ENCODE measurements at regions not wholly inside any gene's neighbourhood (a gene's known extent, or its start where the extent isn't known, plus 50 kb on each side); places are given as distances from the start of the nearest gene placed in this dataset.

- Histone ChIP-seq H3K79me1 (ENCODE audit: low read depth, low read length) (no peaks in the 10 kb centered on the region), H4K8ac (ENCODE audit: low read depth, low read length) (no peak overlapping the region), H2AK5ac (ENCODE audit: low read depth, low read length) (no peak overlapping the region), H3K4me3 (ENCODE audit: low read length in 2 of 2) (no peak overlapping the region), H3K27ac (replicated peaks; ENCODE audit: low read length) (no peak overlapping the region), H3K4me1 (ENCODE audit: control insufficient read depth in 2 of 2, insufficient read depth in 1 of 2, low read depth in 1 of 2, low read length in 2 of 2) (peaks cover 0 to 14% of the 10 kb centered on the region in 2 donors), H3K36me3 (replicated peaks in 1 of 2; ENCODE audit: control insufficient read depth in 2 of 2, insufficient read depth in 2 of 2, low read length in 2 of 2) (no peaks in the 10 kb centered on the region), H3K27me3 (ENCODE audit: control insufficient read depth in 3 of 3, insufficient read depth in 3 of 3, low read depth in 1 of 3, low read length in 3 of 3) (no peaks in the 10 kb centered on the region), H4K91ac (ENCODE audit: low read depth, low read length, poor library complexity) (no peak overlapping the region), H3K14ac (ENCODE audit: low read length) (no peak overlapping the region), H2BK12ac (ENCODE audit: low read length) (no peak overlapping the region), H2BK5ac (ENCODE audit: low read length) (no peak overlapping the region), H3K18ac (ENCODE audit: low read length) (no peak overlapping the region), H3K4me2 (ENCODE audit: insufficient read depth, low read length, poor library complexity, severe bottlenecking) (no peak overlapping the region), H3K4ac (ENCODE audit: low read length) (no peak overlapping the region), H3K9ac (ENCODE audit: low read depth, low read length, poor library complexity) (no peak overlapping the region), H3K9me3 (replicated peaks in 1 of 2; ENCODE audit: control insufficient read depth in 2 of 2, insufficient read depth in 1 of 2, low read depth in 1 of 2, low read length in 2 of 2) (peaks cover 0 to 4% of the 10 kb centered on the region in 2 donors), H2AFZ (ENCODE audit: low read length) (no peak overlapping the region), H2BK15ac (ENCODE audit: low read length) (no peak overlapping the region), H2BK120ac (ENCODE audit: low read depth, low read length) (no peak overlapping the region), H3K23ac (ENCODE audit: low read depth, low read length, poor library complexity) (no peak overlapping the region)
- DNase-seq (ENCODE audit: low spot score): no peak
- WGBS, 2 donors (ENCODE audit: extremely low coverage in 2 of 2, insufficient read length in 2 of 2, insufficient replicate concordance in 1 of 2): no CpG with 5 or more reads among the region's 2 CpGs
Measured at GRCh38 chr17:77359236-77359635, 218.5 kb downstream of the SEC14L1 start.

- H3K4me2 ChIP-seq (ENCODE audit: insufficient read depth, low read length, poor library complexity, severe bottlenecking): no peak overlapping the region
- H3K4me1 ChIP-seq (ENCODE audit: control insufficient read depth in 2 of 2, insufficient read depth in 1 of 2, low read depth in 1 of 2, low read length in 2 of 2): peaks cover 5 to 20% of the 10 kb centered on the region in 2 donors
- no peak overlapping the region for H3K9ac ChIP-seq (ENCODE audit: low read depth, low read length, poor library complexity)
- no peak overlapping the region for H2BK12ac ChIP-seq (ENCODE audit: low read length)
- no peak overlapping the region for H2BK5ac ChIP-seq (ENCODE audit: low read length)
- no peak for DNase-seq (ENCODE audit: low spot score)
- H3K36me3 ChIP-seq (replicated peaks in 1 of 2; ENCODE audit: control insufficient read depth in 2 of 2, insufficient read depth in 2 of 2, low read length in 2 of 2): no peaks in the 10 kb centered on the region
- H2AFZ ChIP-seq (ENCODE audit: low read length): no peak overlapping the region
- no CpG with 5 or more reads among the region's 8 CpGs for WGBS, 2 donors (ENCODE audit: extremely low coverage in 2 of 2, insufficient read length in 2 of 2, insufficient replicate concordance in 1 of 2)
- H3K18ac ChIP-seq (ENCODE audit: low read length): peak overlapping the region; percentile 5
- no peak overlapping the region for H4K91ac ChIP-seq (ENCODE audit: low read depth, low read length, poor library complexity)
- peak overlapping the region; percentile 93 for H2BK15ac ChIP-seq (ENCODE audit: low read length)
- H2AK5ac ChIP-seq (ENCODE audit: low read depth, low read length): no peak overlapping the region
- H3K14ac ChIP-seq (ENCODE audit: low read length): no peak overlapping the region
- no peak overlapping the region for H3K27ac ChIP-seq (replicated peaks; ENCODE audit: low read length)
- no peaks in the 10 kb centered on the region for H3K79me1 ChIP-seq (ENCODE audit: low read depth, low read length)
- H2BK120ac ChIP-seq (ENCODE audit: low read depth, low read length): peak overlapping the region; percentile 90
- H3K4ac ChIP-seq (ENCODE audit: low read length): no peak overlapping the region
- H4K8ac ChIP-seq (ENCODE audit: low read depth, low read length): no peak overlapping the region
- H3K9me3 ChIP-seq (replicated peaks in 1 of 2; ENCODE audit: control insufficient read depth in 2 of 2, insufficient read depth in 1 of 2, low read depth in 1 of 2, low read length in 2 of 2): no peaks in the 10 kb centered on the region
- no peaks in the 10 kb centered on the region for H3K27me3 ChIP-seq (ENCODE audit: control insufficient read depth in 3 of 3, insufficient read depth in 3 of 3, low read depth in 1 of 3, low read length in 3 of 3)
- no peak overlapping the region for H3K23ac ChIP-seq (ENCODE audit: low read depth, low read length, poor library complexity)
- no peak overlapping the region for H3K4me3 ChIP-seq (ENCODE audit: low read length in 2 of 2)
Measured at GRCh38 chr17:77361986-77362620, 221.3 kb downstream of the SEC14L1 start.

- Histone ChIP-seq H3K36me3 (replicated peaks in 1 of 2; ENCODE audit: control insufficient read depth in 2 of 2, insufficient read depth in 2 of 2, low read length in 2 of 2) (no peaks in the 10 kb centered on the region), H3K14ac (ENCODE audit: low read length) (no peak overlapping the region), H3K27ac (replicated peaks; ENCODE audit: low read length) (no peak overlapping the region), H3K4me1 (ENCODE audit: control insufficient read depth in 2 of 2, insufficient read depth in 1 of 2, low read depth in 1 of 2, low read length in 2 of 2) (peaks cover 6 to 17% of the 10 kb centered on the region in 2 donors), H2BK12ac (ENCODE audit: low read length) (no peak overlapping the region), H3K79me1 (ENCODE audit: low read depth, low read length) (no peaks in the 10 kb centered on the region), H3K4me3 (ENCODE audit: low read length in 2 of 2) (no peak overlapping the region), H4K91ac (ENCODE audit: low read depth, low read length, poor library complexity) (no peak overlapping the region), H3K23ac (ENCODE audit: low read depth, low read length, poor library complexity) (peak overlapping the region; percentile 17), H3K9ac (ENCODE audit: low read depth, low read length, poor library complexity) (no peak overlapping the region), H3K4me2 (ENCODE audit: insufficient read depth, low read length, poor library complexity, severe bottlenecking) (no peak overlapping the region), H3K18ac (ENCODE audit: low read length) (peak overlapping the region; percentile 86), H2BK5ac (ENCODE audit: low read length) (peak overlapping the region; percentile 19), H2BK15ac (ENCODE audit: low read length) (peak overlapping the region; percentile 85), H3K27me3 (ENCODE audit: control insufficient read depth in 3 of 3, insufficient read depth in 3 of 3, low read depth in 1 of 3, low read length in 3 of 3) (no peaks in the 10 kb centered on the region), H2BK120ac (ENCODE audit: low read depth, low read length) (no peak overlapping the region), H2AFZ (ENCODE audit: low read length) (peak overlapping the region; percentile 64), H2AK5ac (ENCODE audit: low read depth, low read length) (peak overlapping the region; percentile 7), H4K8ac (ENCODE audit: low read depth, low read length) (no peak overlapping the region), H3K9me3 (replicated peaks in 1 of 2; ENCODE audit: control insufficient read depth in 2 of 2, insufficient read depth in 1 of 2, low read depth in 1 of 2, low read length in 2 of 2) (no peaks in the 10 kb centered on the region), H3K4ac (ENCODE audit: low read length) (no peak overlapping the region)
- no peak for DNase-seq (ENCODE audit: low spot score)
- no CpG with 5 or more reads among the region's 17 CpGs for WGBS, 2 donors (ENCODE audit: extremely low coverage in 2 of 2, insufficient read length in 2 of 2, insufficient replicate concordance in 1 of 2)
Measured at GRCh38 chr17:77363821-77364361, 223.1 kb downstream of the SEC14L1 start.

GRCh38 chr17:77364381-77364911 is 223.7 kb downstream of the SEC14L1 start:
- no peaks in the 10 kb centered on the region for H3K79me1 ChIP-seq (ENCODE audit: low read depth, low read length)
- H3K4me2 ChIP-seq (ENCODE audit: insufficient read depth, low read length, poor library complexity, severe bottlenecking): no peak overlapping the region
- peaks cover 6 to 13% of the 10 kb centered on the region in 2 donors for H3K4me1 ChIP-seq (ENCODE audit: control insufficient read depth in 2 of 2, insufficient read depth in 1 of 2, low read depth in 1 of 2, low read length in 2 of 2)
- no peak for DNase-seq (ENCODE audit: low spot score)
- H2AFZ ChIP-seq (ENCODE audit: low read length): no peak overlapping the region
- H3K23ac ChIP-seq (ENCODE audit: low read depth, low read length, poor library complexity): no peak overlapping the region
- H4K8ac ChIP-seq (ENCODE audit: low read depth, low read length): no peak overlapping the region
- no peaks in the 10 kb centered on the region for H3K27me3 ChIP-seq (ENCODE audit: control insufficient read depth in 3 of 3, insufficient read depth in 3 of 3, low read depth in 1 of 3, low read length in 3 of 3)
- H3K27ac ChIP-seq (replicated peaks; ENCODE audit: low read length): no peak overlapping the region
- no peak overlapping the region for H4K91ac ChIP-seq (ENCODE audit: low read depth, low read length, poor library complexity)
- peak overlapping the region; percentile 57 for H3K18ac ChIP-seq (ENCODE audit: low read length)
- no CpG with 5 or more reads among the region's 10 CpGs for whole genome bisulfite sequencing, 2 donors (ENCODE audit: extremely low coverage in 2 of 2, insufficient read length in 2 of 2, insufficient replicate concordance in 1 of 2)
- H3K4me3 ChIP-seq (ENCODE audit: low read length in 2 of 2): no peak overlapping the region
- H2BK15ac ChIP-seq (ENCODE audit: low read length): peak overlapping the region; percentile 85
- no peak overlapping the region for H2BK120ac ChIP-seq (ENCODE audit: low read depth, low read length)
- peaks cover 0 to 3% of the 10 kb centered on the region in 2 donors for H3K9me3 ChIP-seq (replicated peaks in 1 of 2; ENCODE audit: control insufficient read depth in 2 of 2, insufficient read depth in 1 of 2, low read depth in 1 of 2, low read length in 2 of 2)
- H3K36me3 ChIP-seq (replicated peaks in 1 of 2; ENCODE audit: control insufficient read depth in 2 of 2, insufficient read depth in 2 of 2, low read length in 2 of 2): no peaks in the 10 kb centered on the region
- peak overlapping the region; percentile 19 for H2BK5ac ChIP-seq (ENCODE audit: low read length)
- H3K14ac ChIP-seq (ENCODE audit: low read length): no peak overlapping the region
- no peak overlapping the region for H2BK12ac ChIP-seq (ENCODE audit: low read length)
- no peak overlapping the region for H3K4ac ChIP-seq (ENCODE audit: low read length)
- no peak overlapping the region for H2AK5ac ChIP-seq (ENCODE audit: low read depth, low read length)
- H3K9ac ChIP-seq (ENCODE audit: low read depth, low read length, poor library complexity): no peak overlapping the region
